DOHH2 (cell line): ENCODE measurements at regions not wholly inside any gene's neighbourhood (a gene's known extent, or its start where the extent isn't known, plus 50 kb on each side); places are given as distances from the start of the nearest gene placed in this dataset.

ENCODE experiments used
- H3F3A ChIP-seq: fragments of 200-600 bp; sonication (generic), shearing (Covaris generic); 2 replicates; pipeline ENCODE4 v1.6.0; 2016; ENCODE audit warnings: antibody characterized with exemption, mild to moderate bottlenecking; ENCODE audit not compliant: control insufficient read depth, insufficient read depth
- H3K27ac ChIP-seq: fragments of 200-600 bp; sonication (generic); 2 replicates; pipeline ENCODE4 v1.5.1; 2014; ENCODE audit warnings: low read depth, mild to moderate bottlenecking, low read length, moderate library complexity
- H3K27me3 ChIP-seq: fragments of 200-600 bp; sonication (generic); 2 replicates; pipeline ENCODE4 v1.6.1; 2014; ENCODE audit warnings: mild to moderate bottlenecking, low read length, mixed read lengths; ENCODE audit not compliant: control insufficient read depth
- H3K36me3 ChIP-seq: fragments of 200-600 bp; sonication (generic); 2 replicates; pipeline ENCODE4 v1.6.1; 2014; ENCODE audit warnings: mild to moderate bottlenecking, low read length, moderate library complexity, mixed read lengths; ENCODE audit not compliant: control insufficient read depth
- H3K4me1 ChIP-seq: fragments of 200-600 bp; sonication (generic); 2 replicates; pipeline ENCODE4 v1.6.1; 2014; ENCODE audit warnings: mild to moderate bottlenecking, low read length, mixed read lengths; ENCODE audit not compliant: control insufficient read depth
- H3K4me2 ChIP-seq: fragments of 200-600 bp; sonication (generic); 2 replicates; pipeline ENCODE4 v1.6.0; 2014; ENCODE audit warnings: mild to moderate bottlenecking, low read length, moderate library complexity
- H3K4me3 ChIP-seq: fragments of 200-600 bp; sonication (generic); 2 replicates; pipeline ENCODE4 v1.5.1; 2014; ENCODE audit warnings: mild to moderate bottlenecking, low read length, mixed read lengths
- H3K79me2 ChIP-seq: fragments of 200-600 bp; sonication (generic); 2 replicates; pipeline ENCODE4 v1.6.1; 2014; ENCODE audit warnings: mild to moderate bottlenecking, low read length, mixed read lengths; ENCODE audit not compliant: control insufficient read depth
- H3K9me2 ChIP-seq: fragments of 200-600 bp; sonication (generic); replicated peaks from 2 replicates; pipeline ENCODE4 v1.6.1; 2014; ENCODE audit warnings: mild to moderate bottlenecking, low read length, mixed read lengths; ENCODE audit not compliant: control insufficient read depth
- H3K9me3 ChIP-seq: fragments of 200-600 bp; sonication (generic); 2 replicates; pipeline ENCODE4 v1.6.1; 2014; ENCODE audit warnings: antibody characterized with exemption, low read length, mixed read lengths; ENCODE audit not compliant: control insufficient read depth, insufficient read depth
- H4K20me1 ChIP-seq: fragments of 200-600 bp; sonication (generic); 2 replicates; pipeline ENCODE4 v1.6.0; 2014; ENCODE audit warnings: low read depth, mild to moderate bottlenecking, antibody characterized with exemption, low read length, moderate library complexity; ENCODE audit not compliant: control insufficient read depth, insufficient read depth
- CTCF ChIP-seq: fragments of 200-600 bp; sonication (generic); IDR thresholded peaks from one replicate; pipeline ENCODE4 v1.5.1; 2014; ENCODE audit warnings: antibody characterized with exemption, mild to moderate bottlenecking, low read depth, low read length; ENCODE audit not compliant: poor library complexity, severe bottlenecking
- EZH2phosphoT487 ChIP-seq: fragments of 200-600 bp; sonication (generic); IDR thresholded peaks from 2 replicates; pipeline ENCODE4 v1.6.1; 2017; ENCODE audit warnings: borderline replicate concordance, mild to moderate bottlenecking, antibody characterized with exemption, low read length, moderate library complexity, mixed read lengths

GRCh38 chr4:114225436-114225835 is 246.0 kb upstream of the ARSJ start:
- Histone ChIP-seq H4K20me1 (no peaks in the 10 kb centered on the region), H3K27me3 (no peaks in the 10 kb centered on the region), H3K4me2 (no peak overlapping the region), H3K4me3 (no peak overlapping the region), H3K9me2 (no peaks in the 10 kb centered on the region), H3K4me1 (no peaks in the 10 kb centered on the region), H3K9me3 (no peaks in the 10 kb centered on the region), H3F3A (no peaks in the 10 kb centered on the region), H3K27ac (no peak overlapping the region), H3K79me2 (no peaks in the 10 kb centered on the region), H3K36me3 (no peaks in the 10 kb centered on the region)
- TF ChIP-seq CTCF: no peak
- TF ChIP-seq EZH2phosphoT487: no peak

- H3K9me2 ChIP-seq: no peaks in the 10 kb centered on the region
- H3K27ac ChIP-seq: no peak overlapping the region
- H3K27me3 ChIP-seq: no peaks in the 10 kb centered on the region
- no peak for TF ChIP-seq CTCF
- TF ChIP-seq EZH2phosphoT487: no peak
- H3K9me3 ChIP-seq: no peaks in the 10 kb centered on the region
- no peaks in the 10 kb centered on the region for H3K79me2 ChIP-seq
- no peaks in the 10 kb centered on the region for H3K36me3 ChIP-seq
- H3K4me1 ChIP-seq: no peaks in the 10 kb centered on the region
- H3K4me3 ChIP-seq: no peak overlapping the region
- H3K4me2 ChIP-seq: no peak overlapping the region
- no peaks in the 10 kb centered on the region for H4K20me1 ChIP-seq
- no peaks in the 10 kb centered on the region for H3F3A ChIP-seq
These were observed 246.7 kb upstream of the ARSJ start for GRCh38 chr4:114226179-114226578.

- H3K27ac ChIP-seq: no peak overlapping the region
- H3K79me2 ChIP-seq: no peaks in the 10 kb centered on the region
- no peak overlapping the region for H3K4me3 ChIP-seq
- no peaks in the 10 kb centered on the region for H3K9me2 ChIP-seq
- H3K4me2 ChIP-seq: no peak overlapping the region
- H3K36me3 ChIP-seq: no peaks in the 10 kb centered on the region
- H3F3A ChIP-seq: no peaks in the 10 kb centered on the region
- no peaks in the 10 kb centered on the region for H4K20me1 ChIP-seq
- no peaks in the 10 kb centered on the region for H3K4me1 ChIP-seq
- H3K9me3 ChIP-seq: no peaks in the 10 kb centered on the region
- TF ChIP-seq EZH2phosphoT487 (no peak), CTCF (no peak)
- H3K27me3 ChIP-seq: no peaks in the 10 kb centered on the region
These were observed 247.7 kb upstream of the ARSJ start for GRCh38 chr4:114226968-114227760.
